HCT116 (cell line): ENCODE measurements at regions not wholly inside any gene's neighbourhood (a gene's known extent, or its start where the extent isn't known, plus 50 kb on each side); places are given as distances from the start of the nearest gene placed in this dataset.

Experiments
- ATAC-seq: fragments of 200-7000 bp; cut with Tn5 transposase; 2 replicates; pipeline ENCODE4 v1.9.1; 2020; ENCODE audit warnings: mild to moderate bottlenecking, moderate library complexity
- BruUV-seq: library from RNA; stranded (reverse); fragments of 400-500 nt; replicated peaks from 2 replicates; lab custom pipeline; 2021; lab: Mats Ljungman, UMichigan
- CTCF ChIA-PET: fragments of 300-600 bp; sonication (Branson Sonifier 250); formaldehyde crosslinking; loops from one replicate; lab custom pipeline; 2021; ENCODE audit warnings: antibody characterized with exemption; lab: Charles Lee
- POLR2A ChIA-PET: fragments of 300-600, 350-600 bp; sonication (Branson Sonifier 250); formaldehyde crosslinking; loops from one replicate; lab custom pipeline; 2021; ENCODE audit warnings: antibody characterized with exemption; lab: Charles Lee
- RAD21 ChIA-PET, 2 experiments: fragments of 300-600 bp; sonication (Branson Sonifier 250); formaldehyde crosslinking; loops; one replicate each; lab custom pipeline; 2023; ENCODE audit warnings: low total read pairs in 2 of 2; ENCODE audit not compliant: uncharacterized antibody in 2 of 2, unreplicated experiment in 2 of 2, low non-redundant PET in 1 of 2; lab: Charles Lee
- DNase-seq: peaks from one replicate; pipeline ENCODE4 v3.0.0-alpha.2; 2010; ENCODE audit warnings: low read depth, low spot score
- H2AFZ ChIP-seq: fragments of 200-600 bp; shearing (Covaris generic), sonication (generic); 2 replicates; pipeline ENCODE4 v1.6.1; 2017; ENCODE audit warnings: low read depth, mixed run types, mixed read lengths, antibody characterized with exemption, low read length; ENCODE audit not compliant: poor library complexity, severe bottlenecking
- H3K27ac ChIP-seq: 2 replicates; pipeline ENCODE4 v1.5.1; 2012; ENCODE audit warnings: low read depth, low read length
- H3K27me3 ChIP-seq: fragments of 200-600 bp; sonication (generic); 2 replicates; pipeline ENCODE4 v1.6.1; 2016; ENCODE audit warnings: mixed run types, low read length, mixed read lengths; ENCODE audit not compliant: insufficient read depth
- H3K36me3 ChIP-seq, 2 experiments: fragments of 200-500 bp in 1 of 2; fragments of 200-600 bp in 1 of 2; sonication (Bioruptor generic) in 1 of 2; sonication (generic) in 1 of 2; 2 replicates each; pipeline versions ENCODE4 v1.5.1 to v1.6.1; 2014 to 2016; ENCODE audit warnings: low read length in 2 of 2, inconsistent platforms in 1 of 2, mixed read lengths in 1 of 2, mixed run types in 1 of 2; ENCODE audit not compliant: insufficient read depth in 2 of 2, control insufficient read depth in 1 of 2
- H3K4me1 ChIP-seq, 2 experiments: fragments of 200-600 bp in 1 of 2; sonication (generic) in 1 of 2; 2 replicates each; pipeline versions ENCODE4 v1.5.1 to v1.6.1; 2012 to 2017; ENCODE audit warnings: low read length in 2 of 2, inconsistent platforms in 1 of 2, mild to moderate bottlenecking in 1 of 2, mixed read lengths in 1 of 2, mixed run types in 1 of 2, moderate library complexity in 1 of 2; ENCODE audit not compliant: insufficient read depth in 2 of 2, control insufficient read depth in 1 of 2
- H3K4me2 ChIP-seq: fragments of 200-600 bp; sonication (generic); 2 replicates; pipeline ENCODE4 v1.6.1; 2017; ENCODE audit warnings: mixed run types, low read length, mixed read lengths
- H3K4me3 ChIP-seq, 2 experiments: fragments of 200-600 bp in 1 of 2; sonication (generic) in 1 of 2; replicated peaks in 1 of 2; 2 replicates each; pipeline ENCODE4 v1.5.1; 2011 to 2016; ENCODE audit warnings: low read length in 2 of 2, control low read depth in 1 of 2, low read depth in 1 of 2, mild to moderate bottlenecking in 1 of 2, mixed read lengths in 1 of 2, mixed run types in 1 of 2
- H3K79me2 ChIP-seq: fragments of 200-600 bp; sonication (generic); 2 replicates; pipeline ENCODE4 v1.6.1; 2017; ENCODE audit warnings: mild to moderate bottlenecking, mixed run types, low read length, moderate library complexity, mixed read lengths; ENCODE audit not compliant: insufficient read depth
- H3K9ac ChIP-seq: fragments of 200-600 bp; sonication (generic); 2 replicates; pipeline ENCODE4 v1.6.1; 2016; ENCODE audit warnings: low read length, mixed read lengths
- H3K9me2 ChIP-seq: fragments of 200-600 bp; sonication (generic), shearing (Covaris generic); 2 replicates; pipeline ENCODE4 v1.6.1; 2017; ENCODE audit warnings: mixed run types, mild to moderate bottlenecking, moderate library complexity; ENCODE audit not compliant: insufficient read depth
- H3K9me3 ChIP-seq, 2 experiments: fragments of 200-500 bp in 1 of 2; fragments of 200-600 bp in 1 of 2; sonication (Bioruptor generic) in 1 of 2; sonication (generic) in 1 of 2; 2 replicates each; pipeline ENCODE4 v1.6.1; 2014 to 2017; ENCODE audit warnings: low read length in 2 of 2, mixed read lengths in 2 of 2, inconsistent platforms in 1 of 2, low read depth in 1 of 2, mild to moderate bottlenecking in 1 of 2, mixed run types in 1 of 2, moderate library complexity in 1 of 2; ENCODE audit not compliant: control insufficient read depth in 1 of 2, insufficient read depth in 1 of 2
- H4K20me1 ChIP-seq: fragments of 200-600 bp; sonication (generic), shearing (Covaris generic); 2 replicates; pipeline ENCODE4 v1.6.1; 2017; ENCODE audit warnings: mixed run types, mild to moderate bottlenecking, moderate library complexity; ENCODE audit not compliant: insufficient read depth
- ATF3 ChIP-seq: IDR thresholded peaks from 2 replicates; pipeline ENCODE4 v1.6.1; 2012
- CBX3 ChIP-seq: IDR thresholded peaks from 2 replicates; pipeline ENCODE4 v1.6.1; 2012; ENCODE audit warnings: low read depth
- FOSL1 ChIP-seq: IDR thresholded peaks from 2 replicates; pipeline ENCODE4 v1.6.1; 2012; ENCODE audit warnings: low read depth
- MAX ChIP-seq: IDR thresholded peaks from 2 replicates; pipeline ENCODE4 v1.6.1; 2012
- POLR2A ChIP-seq: IDR thresholded peaks from 2 replicates; pipeline ENCODE4 v1.7.0; 2011; ENCODE audit warnings: borderline replicate concordance; ENCODE audit not compliant: insufficient read depth, insufficient read length; ENCODE audit errors: extremely low read depth
- POLR2AphosphoS5 ChIP-seq: IDR thresholded peaks from 2 replicates; pipeline ENCODE4 v1.6.1; 2011; ENCODE audit warnings: mild to moderate bottlenecking, low read depth, low read length, moderate library complexity
- REST ChIP-seq: IDR thresholded peaks from 2 replicates; pipeline ENCODE4 v1.6.1; 2012; ENCODE audit warnings: low read depth
- SIN3A ChIP-seq: IDR thresholded peaks from 2 replicates; pipeline ENCODE4 v1.6.1; 2012; ENCODE audit warnings: low read depth
- SRF ChIP-seq: IDR thresholded peaks from 2 replicates; pipeline ENCODE4 v1.6.1; 2012; ENCODE audit warnings: low read depth
- YY1 ChIP-seq: IDR thresholded peaks from 2 replicates; pipeline ENCODE4 v1.6.1; 2011; ENCODE audit warnings: low read length, low read depth, moderate library complexity, mild to moderate bottlenecking; ENCODE audit not compliant: insufficient replicate concordance; ENCODE audit errors: extremely low read depth
- ZFX ChIP-seq: fragments of 450-650 bp; IDR thresholded peaks from 2 replicates; pipeline ENCODE4 v1.6.1; 2017
- intact Hi-C: fragments of 100-400 bp; cut with micrococcal nuclease; formaldehyde crosslinking; loops from 2 replicates; pipeline ENCODE4 v1.10.0; 2022
- TF ChIP-seq, protein P1 (sequence below), 3 experiments: fragments of 200-600 bp in 1 of 3; sonication (generic) in 1 of 3; IDR thresholded peaks in 2 of 3; conservative IDR thresholded peaks in 1 of 3; 2 replicates each; pipeline ENCODE4 v1.5.1; 2012 to 2017; ENCODE audit warnings: low read depth in 2 of 3, low read length in 2 of 3, antibody characterized with exemption in 1 of 3, borderline replicate concordance in 1 of 3, control low read depth in 1 of 3, mild to moderate bottlenecking in 1 of 3, mixed read lengths in 1 of 3, mixed run types in 1 of 3, moderate library complexity in 1 of 3; ENCODE audit not compliant: insufficient read depth in 1 of 3

DNA sequence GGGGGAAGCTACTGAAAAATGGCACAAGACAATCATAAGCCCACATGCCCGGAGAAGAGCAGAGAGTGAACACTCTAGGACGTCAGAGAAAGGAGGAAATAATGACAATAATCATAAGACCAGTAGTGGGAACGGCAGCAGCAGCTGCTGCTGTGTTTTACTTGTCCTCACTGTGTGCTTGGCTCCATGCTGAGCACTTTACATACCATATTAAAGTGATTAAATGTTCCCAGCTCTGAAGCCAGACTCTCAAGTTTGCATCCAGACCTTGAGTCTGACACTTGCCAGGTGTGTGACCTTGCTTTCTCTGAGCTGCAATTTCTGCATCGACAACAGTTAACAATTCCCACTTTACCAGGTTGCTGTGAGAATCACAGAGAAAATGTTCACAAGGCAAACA is 255.4 kb downstream of the SPANXN1 start:
- Histone ChIP-seq H3K9ac (no peak overlapping the region), H3K4me3 (no peak overlapping the region), H3K9me3 (no peaks in the 10 kb centered on the region), H3K36me3 (no peaks in the 10 kb centered on the region), H3K27ac (no peak overlapping the region), H3K79me2 (no peaks in the 10 kb centered on the region), H3K9me2 (no peaks in the 10 kb centered on the region), H2AFZ (no peak overlapping the region), H3K27me3 (no peaks in the 10 kb centered on the region), H3K4me1 (no peaks in the 10 kb centered on the region), H3K4me2 (no peak overlapping the region), H4K20me1 (no peaks in the 10 kb centered on the region)
- no TSS peak for BruUV-seq
- TF ChIP-seq SRF, result no peak
- TF ChIP-seq FOSL1, result no peak
- TF ChIP-seq, protein P1, sequence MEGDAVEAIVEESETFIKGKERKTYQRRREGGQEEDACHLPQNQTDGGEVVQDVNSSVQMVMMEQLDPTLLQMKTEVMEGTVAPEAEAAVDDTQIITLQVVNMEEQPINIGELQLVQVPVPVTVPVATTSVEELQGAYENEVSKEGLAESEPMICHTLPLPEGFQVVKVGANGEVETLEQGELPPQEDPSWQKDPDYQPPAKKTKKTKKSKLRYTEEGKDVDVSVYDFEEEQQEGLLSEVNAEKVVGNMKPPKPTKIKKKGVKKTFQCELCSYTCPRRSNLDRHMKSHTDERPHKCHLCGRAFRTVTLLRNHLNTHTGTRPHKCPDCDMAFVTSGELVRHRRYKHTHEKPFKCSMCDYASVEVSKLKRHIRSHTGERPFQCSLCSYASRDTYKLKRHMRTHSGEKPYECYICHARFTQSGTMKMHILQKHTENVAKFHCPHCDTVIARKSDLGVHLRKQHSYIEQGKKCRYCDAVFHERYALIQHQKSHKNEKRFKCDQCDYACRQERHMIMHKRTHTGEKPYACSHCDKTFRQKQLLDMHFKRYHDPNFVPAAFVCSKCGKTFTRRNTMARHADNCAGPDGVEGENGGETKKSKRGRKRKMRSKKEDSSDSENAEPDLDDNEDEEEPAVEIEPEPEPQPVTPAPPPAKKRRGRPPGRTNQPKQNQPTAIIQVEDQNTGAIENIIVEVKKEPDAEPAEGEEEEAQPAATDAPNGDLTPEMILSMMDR (IDR thresholded peaks at IDR 0.05 in 2 of 3, conservative IDR thresholded peaks at IDR 0.05 in 1 of 3; ENCODE audit: borderline replicate concordance in 1 of 3, insufficient read depth in 1 of 3, low read depth in 2 of 3, low read length in 2 of 3), result no peak
- no peak for TF ChIP-seq POLR2A
- RAD21 ChIA-PET, result no interaction called here
- DNase-seq, result no peak
- no peak for ATAC-seq
- POLR2A ChIA-PET, result no interaction called here
- intact Hi-C loops, result no loop called here
- CTCF ChIA-PET, result no interaction called here

DNA sequence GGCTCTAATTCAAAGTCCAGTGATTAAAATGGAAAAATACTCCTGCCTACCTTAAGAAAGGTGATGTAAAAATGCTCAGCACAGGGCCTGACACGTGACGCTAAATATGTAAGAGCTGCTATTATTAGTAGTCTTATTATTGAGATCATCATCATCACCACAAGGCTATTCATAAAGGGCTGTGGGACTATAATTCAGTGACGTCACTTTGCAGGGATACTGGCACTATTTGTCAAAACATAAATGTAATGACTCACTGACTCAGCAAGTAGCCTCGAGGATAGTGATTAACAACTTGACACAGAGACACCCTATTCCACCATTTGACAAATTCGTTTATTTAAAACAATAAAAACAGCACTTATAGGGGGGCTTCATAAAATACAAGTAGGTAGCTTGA is 258.9 kb downstream of the SPANXN1 start:
- Histone ChIP-seq H3K9me3 (no peaks in the 10 kb centered on the region), H3K9me2 (no peaks in the 10 kb centered on the region), H3K4me2 (no peak overlapping the region), H3K4me1 (no peaks in the 10 kb centered on the region), H3K79me2 (no peaks in the 10 kb centered on the region), H3K27me3 (no peaks in the 10 kb centered on the region), H3K27ac (no peak overlapping the region), H2AFZ (no peak overlapping the region), H4K20me1 (no peaks in the 10 kb centered on the region), H3K4me3 (no peak overlapping the region), H3K36me3 (no peaks in the 10 kb centered on the region), H3K9ac (no peak overlapping the region)
- POLR2A ChIA-PET, result no interaction called here
- no peak for DNase-seq
- no peak for ATAC-seq
- BruUV-seq, result no TSS peak
- RAD21 ChIA-PET, result no interaction called here
- intact Hi-C loops, result no loop called here
- CTCF ChIA-PET, result no interaction called here
- no peak for TF ChIP-seq MAX
- no peak for TF ChIP-seq POLR2A
- TF ChIP-seq YY1, result no peak
- TF ChIP-seq ATF3, result no peak
- TF ChIP-seq, protein P1 (IDR thresholded peaks at IDR 0.05 in 2 of 3, conservative IDR thresholded peaks at IDR 0.05 in 1 of 3; ENCODE audit: borderline replicate concordance in 1 of 3, insufficient read depth in 1 of 3, low read depth in 2 of 3, low read length in 2 of 3), result no peak
- no peak for TF ChIP-seq ZFX
- TF ChIP-seq POLR2AphosphoS5, result no peak
- TF ChIP-seq FOSL1, result no peak
- TF ChIP-seq REST, result no peak
- no peak for TF ChIP-seq SIN3A
- TF ChIP-seq CBX3, result no peak
